ENCODE measurements at regions not wholly inside any gene's neighbourhood (a gene's known extent, or its start where the extent isn't known, plus 50 kb on each side); places are given as distances from the start of the nearest gene placed in this dataset.

DNA sequence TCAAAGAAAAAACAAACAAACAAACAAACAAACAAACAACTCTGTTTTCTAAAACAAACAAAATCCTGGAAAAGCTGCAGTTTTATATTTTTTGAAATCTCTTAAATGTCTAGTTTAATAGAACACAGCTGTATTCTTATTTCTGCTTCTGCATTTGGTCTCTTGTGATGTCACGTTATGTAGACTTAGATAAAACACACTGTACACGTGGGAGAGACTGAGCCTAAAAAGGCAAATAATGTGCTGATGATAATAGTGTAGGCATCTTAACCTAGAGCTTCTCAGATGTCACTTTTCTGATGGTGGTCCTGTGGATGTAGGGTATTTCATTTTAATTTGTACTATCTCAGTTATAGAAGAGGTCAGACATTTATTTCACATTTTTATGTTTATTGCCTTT is 261.7 kb downstream of the UTRN start:
- Histone ChIP-seq H3K9ac (ENCODE audit: insufficient read depth, low read depth, low read length) (no peak overlapping the region), H3K4me3 (replicated peaks in 1 of 3; ENCODE audit: insufficient read depth in 1 of 3, low read depth in 2 of 3, low read length in 3 of 3) (no peak overlapping the region), H3K27ac (ENCODE audit: extremely low read length, insufficient read depth, low read length) (no peak overlapping the region), H2AFZ (ENCODE audit: low read length) (no peak overlapping the region), H3K27me3 (ENCODE audit: control insufficient read depth in 1 of 2, insufficient read depth in 2 of 2, low read length in 2 of 2) (no peaks in the 10 kb centered on the region), H4K20me1 (ENCODE audit: insufficient read depth, low read length) (no peaks in the 10 kb centered on the region), H3K4me2 (ENCODE audit: low read depth, low read length) (no peak overlapping the region), H3K9me3 (ENCODE audit: low read length) (no peaks in the 10 kb centered on the region), H3K4me1 (ENCODE audit: insufficient read depth, low read length) (no peaks in the 10 kb centered on the region), H3K36me3 (replicated peaks in 1 of 2; ENCODE audit: control insufficient read depth in 1 of 2, insufficient read depth in 2 of 2, low read length in 2 of 2) (peaks cover 31 to 76% of the 10 kb centered on the region in 2 experiments), H3K79me2 (ENCODE audit: insufficient read depth, low read length) (no peaks in the 10 kb centered on the region)
- DNase-seq (ENCODE audit: low spot score): no peak
- in situ Hi-C loops (cut with HindIII; ENCODE audit: extremely low pct_ligation_motif_present, low pct_unique_long_range_greater_than_20kb) (no loop called here), intact Hi-C loops (cut with micrococcal nuclease; ENCODE audit: unreplicated experiment) (no loop called here)
- TF ChIP-seq ZBTB46 (CRISPR knock-in tag; IDR thresholded peaks at IDR 0.05; ENCODE audit: borderline replicate concordance) (no peak), ZNF569 (CRISPR knock-in tag; IDR thresholded peaks at IDR 0.05; ENCODE audit: borderline replicate concordance) (no peak), ZMYM2 (CRISPR knock-in tag; IDR thresholded peaks at IDR 0.05) (no peak), BRCA1 (CRISPR knock-in tag; IDR thresholded peaks at IDR 0.05) (no peak), SIX4 (CRISPR knock-in tag; IDR thresholded peaks at IDR 0.05) (no peak), MIXL1 (CRISPR knock-in tag; IDR thresholded peaks at IDR 0.05) (no peak), SPEN (CRISPR knock-in tag; IDR thresholded peaks at IDR 0.05; ENCODE audit: low read depth) (no peak), DMAP1 (CRISPR knock-in tag; IDR thresholded peaks at IDR 0.05) (no peak), FOXJ3 (CRISPR knock-in tag; IDR thresholded peaks at IDR 0.05; ENCODE audit: borderline replicate concordance) (no peak), KLF11 (CRISPR knock-in tag; IDR thresholded peaks at IDR 0.05) (no peak)
- TF ChIP-seq, protein P1, sequence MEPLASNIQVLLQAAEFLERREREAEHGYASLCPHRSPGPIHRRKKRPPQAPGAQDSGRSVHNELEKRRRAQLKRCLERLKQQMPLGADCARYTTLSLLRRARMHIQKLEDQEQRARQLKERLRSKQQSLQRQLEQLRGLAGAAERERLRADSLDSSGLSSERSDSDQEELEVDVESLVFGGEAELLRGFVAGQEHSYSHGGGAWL (CRISPR knock-in tag; IDR thresholded peaks at IDR 0.05): no peak
- no peak for FAIRE-seq
- no peak for ATAC-seq
- ChIA-PET CTCF (ENCODE audit: low intra/inter-chr PET ratio, low total read pairs) (no interaction called here), POLR2A (no interaction called here)
- BruUV-seq (replicated peaks): no TSS peak
- 95% methylated on average over 2 of the region's 2 CpGs for WGBS (ENCODE audit: low lambda C conversion rate)

Measured in HepG2 (cell line).